ENCODE measurements at regions not wholly inside any gene's neighbourhood (a gene's known extent, or its start where the extent isn't known, plus 50 kb on each side); places are given as distances from the start of the nearest gene placed in this dataset.

DNA sequence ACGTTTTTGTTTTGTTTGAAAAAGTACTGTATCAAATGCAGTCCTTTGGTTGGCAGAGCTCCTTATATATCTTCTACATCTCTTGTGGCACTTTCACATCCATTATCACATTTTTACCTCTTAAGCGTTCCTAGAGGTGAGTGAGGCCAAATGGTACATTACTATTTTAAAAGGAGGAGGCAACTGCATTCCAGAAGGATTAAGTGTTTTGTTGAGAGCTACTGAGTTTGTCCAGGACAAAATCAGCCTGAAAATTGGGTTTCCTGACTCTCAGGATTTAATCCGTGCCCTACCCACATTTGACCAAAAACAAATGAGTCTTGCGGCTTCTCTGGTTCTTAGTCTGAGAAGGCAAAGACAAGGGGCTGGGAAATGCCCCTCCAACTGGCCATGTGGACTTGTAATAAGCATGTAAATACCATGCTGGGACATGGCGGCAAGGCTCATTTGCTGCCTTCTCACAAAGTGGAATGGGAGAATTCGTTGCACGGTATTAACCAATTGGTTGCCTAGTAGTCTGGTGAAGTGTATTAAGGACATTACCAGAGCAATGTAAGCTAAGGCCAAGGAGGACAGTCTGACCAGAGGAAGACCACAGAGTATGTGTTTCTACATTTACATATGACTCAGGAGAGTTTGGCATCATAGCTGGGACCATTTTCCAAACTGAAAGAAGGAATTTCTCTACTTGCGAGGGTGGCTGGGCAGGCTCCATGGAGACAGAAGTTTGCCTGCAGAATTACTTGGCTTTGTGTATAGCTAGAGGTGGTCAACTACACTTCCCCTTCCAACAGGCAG, 175.8 kb upstream of the PLXNC1 start:
- no peak overlapping the region for H3K27ac ChIP-seq
- H3K9me3 ChIP-seq = no peaks in the 10 kb centered on the region
- TF ChIP-seq, protein P1, sequence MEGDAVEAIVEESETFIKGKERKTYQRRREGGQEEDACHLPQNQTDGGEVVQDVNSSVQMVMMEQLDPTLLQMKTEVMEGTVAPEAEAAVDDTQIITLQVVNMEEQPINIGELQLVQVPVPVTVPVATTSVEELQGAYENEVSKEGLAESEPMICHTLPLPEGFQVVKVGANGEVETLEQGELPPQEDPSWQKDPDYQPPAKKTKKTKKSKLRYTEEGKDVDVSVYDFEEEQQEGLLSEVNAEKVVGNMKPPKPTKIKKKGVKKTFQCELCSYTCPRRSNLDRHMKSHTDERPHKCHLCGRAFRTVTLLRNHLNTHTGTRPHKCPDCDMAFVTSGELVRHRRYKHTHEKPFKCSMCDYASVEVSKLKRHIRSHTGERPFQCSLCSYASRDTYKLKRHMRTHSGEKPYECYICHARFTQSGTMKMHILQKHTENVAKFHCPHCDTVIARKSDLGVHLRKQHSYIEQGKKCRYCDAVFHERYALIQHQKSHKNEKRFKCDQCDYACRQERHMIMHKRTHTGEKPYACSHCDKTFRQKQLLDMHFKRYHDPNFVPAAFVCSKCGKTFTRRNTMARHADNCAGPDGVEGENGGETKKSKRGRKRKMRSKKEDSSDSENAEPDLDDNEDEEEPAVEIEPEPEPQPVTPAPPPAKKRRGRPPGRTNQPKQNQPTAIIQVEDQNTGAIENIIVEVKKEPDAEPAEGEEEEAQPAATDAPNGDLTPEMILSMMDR (IDR thresholded peaks at IDR 0.05) = no peak
- H3K4me1 ChIP-seq (ENCODE audit: control insufficient read depth in 1 of 2, insufficient read depth in 1 of 2, low read depth in 1 of 2, low read length in 1 of 2) = no peaks in the 10 kb centered on the region
- no peaks in the 10 kb centered on the region for H3K36me3 ChIP-seq
- H3K27me3 ChIP-seq = no peaks in the 10 kb centered on the region
- H3K4me3 ChIP-seq (ENCODE audit: low read depth in 1 of 2, low read length in 1 of 2) = no peak overlapping the region

DNA sequence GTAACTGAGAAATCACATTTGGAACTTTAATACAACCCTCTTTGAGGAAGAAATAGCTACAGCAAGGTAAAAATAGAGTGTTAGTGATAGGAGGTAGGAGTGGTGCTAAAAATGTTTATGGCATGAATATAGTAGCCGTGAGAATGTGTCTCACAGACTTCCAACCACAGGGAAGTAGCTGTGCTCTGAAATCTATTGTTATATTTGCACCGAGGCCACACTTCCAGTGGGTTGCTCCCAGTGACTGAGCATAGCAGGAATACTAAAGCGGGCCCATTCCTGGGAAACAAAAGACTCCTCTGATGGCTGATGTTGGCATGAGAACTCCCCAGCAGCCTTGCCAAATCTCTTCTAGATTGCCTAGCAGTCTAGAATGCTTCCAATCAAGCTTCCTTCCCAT, 174.1 kb upstream of the PLXNC1 start:
- H3K4me1 ChIP-seq (ENCODE audit: control insufficient read depth in 1 of 2, insufficient read depth in 1 of 2, low read depth in 1 of 2, low read length in 1 of 2) = no peaks in the 10 kb centered on the region
- H3K4me3 ChIP-seq (ENCODE audit: low read depth in 1 of 2, low read length in 1 of 2) = no peak overlapping the region
- H3K27me3 ChIP-seq = no peaks in the 10 kb centered on the region
- no peak overlapping the region for H3K27ac ChIP-seq
- no peaks in the 10 kb centered on the region for H3K9me3 ChIP-seq
- TF ChIP-seq, protein P1 (IDR thresholded peaks at IDR 0.05) = no peak
- no peaks in the 10 kb centered on the region for H3K36me3 ChIP-seq

DNA sequence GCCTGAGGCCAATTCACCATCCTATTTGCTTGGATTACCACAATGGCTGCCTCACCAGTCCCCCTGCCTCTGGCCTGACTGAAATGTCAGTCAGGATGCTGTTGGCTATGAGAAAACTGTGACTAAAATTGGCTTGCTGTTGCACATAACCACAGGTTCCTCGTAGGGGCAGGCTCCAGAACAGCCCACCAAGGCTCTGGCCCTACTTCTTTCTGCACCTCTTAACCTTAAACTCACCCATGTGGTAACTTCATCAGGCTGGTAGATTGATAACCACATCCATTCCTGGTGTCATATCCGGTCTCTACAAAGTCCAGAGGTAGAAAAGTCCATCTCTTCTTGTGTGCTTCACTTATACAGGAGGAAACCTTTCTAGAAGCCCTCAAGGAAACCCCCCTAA, 172.4 kb upstream of the PLXNC1 start:
- no peak overlapping the region for H3K4me3 ChIP-seq (ENCODE audit: low read depth in 1 of 2, low read length in 1 of 2)
- no peaks in the 10 kb centered on the region for H3K36me3 ChIP-seq
- no peaks in the 10 kb centered on the region for H3K27me3 ChIP-seq
- H3K4me1 ChIP-seq (ENCODE audit: control insufficient read depth in 1 of 2, insufficient read depth in 1 of 2, low read depth in 1 of 2, low read length in 1 of 2) = no peaks in the 10 kb centered on the region
- TF ChIP-seq, protein P1 (IDR thresholded peaks at IDR 0.05) = no peak
- H3K27ac ChIP-seq = no peak overlapping the region
- H3K9me3 ChIP-seq = no peaks in the 10 kb centered on the region

DNA sequence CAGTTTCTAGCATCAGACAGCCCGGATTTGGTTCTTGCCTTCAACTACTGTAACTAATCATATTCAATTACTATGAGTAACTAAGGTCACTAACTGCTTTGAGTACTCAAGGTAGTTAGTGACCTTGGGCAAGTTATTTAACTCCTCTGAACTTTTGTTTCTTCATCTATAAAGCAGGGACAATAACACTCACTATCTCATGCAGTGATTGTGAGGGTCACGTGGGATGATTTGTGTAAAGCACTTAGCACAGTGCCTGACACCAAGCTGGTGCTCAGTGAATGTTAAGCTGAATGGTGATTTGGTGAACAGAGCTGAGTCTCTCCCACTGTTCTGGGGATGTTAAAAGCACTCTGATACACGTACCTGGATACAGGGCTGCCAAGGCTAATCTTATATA, 171.3 kb upstream of the PLXNC1 start:
- Histone ChIP-seq H3K4me1 (ENCODE audit: control insufficient read depth in 1 of 2, insufficient read depth in 1 of 2, low read depth in 1 of 2, low read length in 1 of 2) (no peaks in the 10 kb centered on the region), H3K27ac (no peak overlapping the region), H3K9me3 (no peaks in the 10 kb centered on the region), H3K27me3 (no peaks in the 10 kb centered on the region), H3K36me3 (no peaks in the 10 kb centered on the region), H3K4me3 (ENCODE audit: low read depth in 1 of 2, low read length in 1 of 2) (no peak overlapping the region)
- TF ChIP-seq, protein P1 (IDR thresholded peaks at IDR 0.05) = no peak

DNA sequence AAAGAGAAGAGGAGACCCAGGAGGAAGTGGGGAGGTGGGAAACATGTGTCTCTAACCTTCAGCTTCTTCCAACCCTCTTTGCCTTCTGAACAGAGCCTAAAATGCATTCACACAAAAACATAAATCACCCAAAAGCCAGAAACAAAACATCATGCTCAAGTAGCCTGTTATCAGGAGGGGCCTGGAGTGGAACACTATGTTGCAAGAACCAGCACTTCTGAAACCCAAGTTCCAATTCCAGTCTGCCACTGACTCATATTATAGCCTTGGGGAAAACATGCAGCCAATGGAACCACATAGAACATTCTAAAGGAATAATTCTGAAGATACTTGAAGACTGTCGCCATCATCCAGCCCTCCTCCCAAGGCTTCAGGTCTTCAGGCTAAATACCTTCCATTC, 169.8 kb upstream of the PLXNC1 start:
- Histone ChIP-seq H3K27ac (no peak overlapping the region), H3K9me3 (no peaks in the 10 kb centered on the region), H3K36me3 (no peaks in the 10 kb centered on the region), H3K4me1 (ENCODE audit: control insufficient read depth in 1 of 2, insufficient read depth in 1 of 2, low read depth in 1 of 2, low read length in 1 of 2) (no peaks in the 10 kb centered on the region), H3K4me3 (ENCODE audit: low read depth in 1 of 2, low read length in 1 of 2) (no peak overlapping the region), H3K27me3 (no peaks in the 10 kb centered on the region)
- TF ChIP-seq, protein P1 (IDR thresholded peaks at IDR 0.05) = no peak

Data from neutrophil (primary cell).